Left lung (tissue), 4 donors: ENCODE measurements at regions not wholly inside any gene's neighbourhood (a gene's known extent, or its start where the extent isn't known, plus 50 kb on each side); places are given as distances from the start of the nearest gene placed in this dataset.

ENCODE experiments used
- ATAC-seq: fragments of 200-7000 bp; cut with Tn5 transposase; one replicate; pipeline ENCODE4 v1.9.1; 2020; ENCODE audit warnings: moderate library complexity
- DNase-seq, 4 donors: peaks; one replicate each; pipeline ENCODE4 v3.0.0-alpha.2; 2013 to 2020
- H3K27ac ChIP-seq, 2 donors: fragments of 200-600 bp; sonication (generic) in 1 of 2; one replicate each; pipeline versions ENCODE4 v1.5.0 to v1.8.0; 2020 to 2021
- H3K27me3 ChIP-seq, 2 donors: fragments of 200-600 bp; sonication (generic) in 1 of 2; one replicate each; pipeline versions ENCODE4 v1.5.0 to v1.8.0; 2020 to 2021
- H3K36me3 ChIP-seq, 2 donors: fragments of 200-600 bp; sonication (generic) in 1 of 2; one replicate each; pipeline versions ENCODE4 v1.5.0 to v1.8.0; 2020 to 2021
- H3K4me1 ChIP-seq, 2 donors: fragments of 200-600 bp; one replicate each; pipeline ENCODE4 v1.8.0; 2021
- H3K4me3 ChIP-seq, 2 donors: fragments of 200-600 bp; sonication (generic) in 1 of 2; one replicate each; pipeline versions ENCODE4 v1.5.0 to v1.8.0; 2020 to 2021; ENCODE audit warnings: mild to moderate bottlenecking in 1 of 2
- H3K9me3 ChIP-seq, 2 donors: fragments of 200-600 bp; sonication (generic) in 1 of 2; one replicate each; pipeline versions ENCODE4 v1.5.0 to v1.8.0; 2020 to 2021
- CTCF ChIP-seq, 2 donors: fragments of 200-600 bp; sonication (generic) in 1 of 2; IDR thresholded peaks; one replicate each; pipeline versions ENCODE4 v1.5.0 to v1.8.0; 2021; ENCODE audit warnings: antibody characterized with exemption in 2 of 2
- intact Hi-C, 2 donors: fragments of 100-400 bp; cut with DNase I; formaldehyde crosslinking; loops; one replicate each; pipeline versions ENCODE4 v1.11.2 to v1.14.2; 2022
- donor health status: DM: no; HTN: yes; CAD: no.
- donor health status: DM: no; HTN: no; CAD: no.

GRCh38 chr5:57618767-57619381 is 136.3 kb upstream of the ACTBL2 start:
- intact Hi-C loops = no loop called here
- DNase-seq = no peak
- Histone ChIP-seq H3K27me3 (no peaks in the 10 kb centered on the region), H3K9me3 (no peaks in the 10 kb centered on the region), H3K4me3 (no peak overlapping the region), H3K4me1 (no peaks in the 10 kb centered on the region), H3K36me3 (no peaks in the 10 kb centered on the region), H3K27ac (no peak overlapping the region)
- no peak for ATAC-seq
- TF ChIP-seq CTCF (IDR thresholded peaks at IDR 0.05) = no peak

GRCh38 chr5:57613741-57614140 is 131.1 kb upstream of the ACTBL2 start:
- H3K9me3 ChIP-seq = no peaks in the 10 kb centered on the region
- DNase-seq (no peak), ATAC-seq (no peak)

GRCh38 chr5:57611177-57611576 is 128.6 kb upstream of the ACTBL2 start:
- Histone ChIP-seq H3K27me3 (no peaks in the 10 kb centered on the region), H3K9me3 (no peaks in the 10 kb centered on the region), H3K36me3 (no peaks in the 10 kb centered on the region), H3K4me3 (no peak overlapping the region), H3K4me1 (no peaks in the 10 kb centered on the region), H3K27ac (no peak overlapping the region)
- no peak for TF ChIP-seq CTCF (IDR thresholded peaks at IDR 0.05)
- ATAC-seq = no peak
- no peak for DNase-seq
- intact Hi-C loops = no loop called here

More at GRCh38 chr5:57613741-57614140, 131.1 kb upstream of the ACTBL2 start:
- no peak overlapping the region for H3K27ac ChIP-seq
- intact Hi-C loops = no loop called here
- H3K4me3 ChIP-seq = no peak overlapping the region
- no peak for TF ChIP-seq CTCF (IDR thresholded peaks at IDR 0.05)
- no peaks in the 10 kb centered on the region for H3K27me3 ChIP-seq
- H3K4me1 ChIP-seq = no peaks in the 10 kb centered on the region
- H3K36me3 ChIP-seq = no peaks in the 10 kb centered on the region

- Histone ChIP-seq H3K4me3 (no peak overlapping the region), H3K9me3 (no peaks in the 10 kb centered on the region), H3K27me3 (no peaks in the 10 kb centered on the region), H3K4me1 (no peaks in the 10 kb centered on the region), H3K27ac (no peak overlapping the region), H3K36me3 (no peaks in the 10 kb centered on the region)
- DNase-seq (no peak), ATAC-seq (no peak)
- intact Hi-C loops = no loop called here
- TF ChIP-seq CTCF (IDR thresholded peaks at IDR 0.05) = no peak
These were observed 125.9 kb upstream of the ACTBL2 start for GRCh38 chr5:57608542-57608941.

GRCh38 chr5:57601996-57602395 is 119.4 kb upstream of the ACTBL2 start:
- Histone ChIP-seq H3K36me3 (no peaks in the 10 kb centered on the region), H3K4me1 (no peaks in the 10 kb centered on the region), H3K27ac (no peak overlapping the region), H3K4me3 (no peak overlapping the region), H3K9me3 (no peaks in the 10 kb centered on the region), H3K27me3 (no peaks in the 10 kb centered on the region)
- DNase-seq = no peak
- no peak for ATAC-seq
- TF ChIP-seq CTCF (IDR thresholded peaks at IDR 0.05) = no peak
- intact Hi-C loops = no loop called here
